Neural progenitor cell (in vitro differentiated cells): ENCODE measurements at regions not wholly inside any gene's neighbourhood (a gene's known extent, or its start where the extent isn't known, plus 50 kb on each side); places are given as distances from the start of the nearest gene placed in this dataset.

Experiments used
- EZH2phosphoT487 ChIP-seq: fragments of 200-600 bp; sonication (generic); IDR thresholded peaks from 2 replicates; pipeline ENCODE4 v1.6.1; 2017; ENCODE audit warnings: antibody characterized with exemption
- TF ChIP-seq, protein P1 (sequence below): fragments of 200-600 bp; sonication (generic); IDR thresholded peaks from 2 replicates; pipeline ENCODE4 v1.5.1; 2017; ENCODE audit warnings: antibody characterized with exemption, mild to moderate bottlenecking

DNA sequence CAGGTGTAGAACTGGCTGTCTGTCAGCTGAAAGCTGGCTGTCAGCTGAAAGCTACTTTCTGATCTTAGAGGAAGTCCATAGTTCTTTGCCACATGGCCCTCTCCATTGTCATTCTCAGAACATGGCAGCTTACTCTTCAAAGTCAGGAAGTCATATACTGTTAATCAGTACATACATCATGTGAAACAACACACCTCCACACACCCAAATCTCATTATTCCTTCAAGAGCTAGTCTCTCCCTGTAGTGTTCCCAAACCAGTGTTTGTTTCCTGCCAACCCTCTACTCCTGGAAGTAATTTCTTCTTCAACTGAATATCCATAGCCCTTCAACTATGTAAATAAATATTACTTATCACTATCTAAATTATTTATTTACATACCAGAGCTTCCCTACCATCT is 58.9 kb downstream of the OR5AK2 start:
- TF ChIP-seq, protein P1, sequence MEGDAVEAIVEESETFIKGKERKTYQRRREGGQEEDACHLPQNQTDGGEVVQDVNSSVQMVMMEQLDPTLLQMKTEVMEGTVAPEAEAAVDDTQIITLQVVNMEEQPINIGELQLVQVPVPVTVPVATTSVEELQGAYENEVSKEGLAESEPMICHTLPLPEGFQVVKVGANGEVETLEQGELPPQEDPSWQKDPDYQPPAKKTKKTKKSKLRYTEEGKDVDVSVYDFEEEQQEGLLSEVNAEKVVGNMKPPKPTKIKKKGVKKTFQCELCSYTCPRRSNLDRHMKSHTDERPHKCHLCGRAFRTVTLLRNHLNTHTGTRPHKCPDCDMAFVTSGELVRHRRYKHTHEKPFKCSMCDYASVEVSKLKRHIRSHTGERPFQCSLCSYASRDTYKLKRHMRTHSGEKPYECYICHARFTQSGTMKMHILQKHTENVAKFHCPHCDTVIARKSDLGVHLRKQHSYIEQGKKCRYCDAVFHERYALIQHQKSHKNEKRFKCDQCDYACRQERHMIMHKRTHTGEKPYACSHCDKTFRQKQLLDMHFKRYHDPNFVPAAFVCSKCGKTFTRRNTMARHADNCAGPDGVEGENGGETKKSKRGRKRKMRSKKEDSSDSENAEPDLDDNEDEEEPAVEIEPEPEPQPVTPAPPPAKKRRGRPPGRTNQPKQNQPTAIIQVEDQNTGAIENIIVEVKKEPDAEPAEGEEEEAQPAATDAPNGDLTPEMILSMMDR, result no peak
- TF ChIP-seq EZH2phosphoT487, result no peak
